Loucy (cell line): ENCODE measurements at regions not wholly inside any gene's neighbourhood (a gene's known extent, or its start where the extent isn't known, plus 50 kb on each side); places are given as distances from the start of the nearest gene placed in this dataset.
"Not testable (repeated sequence)": the region's sequence is repeated elsewhere in the genome, so short reads cannot be mapped to it uniquely, and the experiment has no call there.

Experiments
- EZH2phosphoT487 ChIP-seq: fragments of 200-600 bp; IDR thresholded peaks from 2 replicates; pipeline ENCODE4 v1.6.1; 2018; ENCODE audit warnings: antibody characterized with exemption, mild to moderate bottlenecking, moderate library complexity, borderline replicate concordance
- TF ChIP-seq, protein P1 (sequence below): fragments of 200-600 bp; sonication (generic); conservative IDR thresholded peaks from 2 replicates; pipeline ENCODE4 v1.5.1; 2014; ENCODE audit warnings: mild to moderate bottlenecking, antibody characterized with exemption, low read length

- TF ChIP-seq, protein P1, sequence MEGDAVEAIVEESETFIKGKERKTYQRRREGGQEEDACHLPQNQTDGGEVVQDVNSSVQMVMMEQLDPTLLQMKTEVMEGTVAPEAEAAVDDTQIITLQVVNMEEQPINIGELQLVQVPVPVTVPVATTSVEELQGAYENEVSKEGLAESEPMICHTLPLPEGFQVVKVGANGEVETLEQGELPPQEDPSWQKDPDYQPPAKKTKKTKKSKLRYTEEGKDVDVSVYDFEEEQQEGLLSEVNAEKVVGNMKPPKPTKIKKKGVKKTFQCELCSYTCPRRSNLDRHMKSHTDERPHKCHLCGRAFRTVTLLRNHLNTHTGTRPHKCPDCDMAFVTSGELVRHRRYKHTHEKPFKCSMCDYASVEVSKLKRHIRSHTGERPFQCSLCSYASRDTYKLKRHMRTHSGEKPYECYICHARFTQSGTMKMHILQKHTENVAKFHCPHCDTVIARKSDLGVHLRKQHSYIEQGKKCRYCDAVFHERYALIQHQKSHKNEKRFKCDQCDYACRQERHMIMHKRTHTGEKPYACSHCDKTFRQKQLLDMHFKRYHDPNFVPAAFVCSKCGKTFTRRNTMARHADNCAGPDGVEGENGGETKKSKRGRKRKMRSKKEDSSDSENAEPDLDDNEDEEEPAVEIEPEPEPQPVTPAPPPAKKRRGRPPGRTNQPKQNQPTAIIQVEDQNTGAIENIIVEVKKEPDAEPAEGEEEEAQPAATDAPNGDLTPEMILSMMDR = not testable (repeated sequence)
- not testable (repeated sequence) for TF ChIP-seq EZH2phosphoT487
Observed at GRCh38 chr18:1557711-1558110, 653.0 kb downstream of the ADCYAP1 start.
